Fibroblast of gingiva (primary cell): ENCODE measurements at regions not wholly inside any gene's neighbourhood (a gene's known extent, or its start where the extent isn't known, plus 50 kb on each side); places are given as distances from the start of the nearest gene placed in this dataset.

Experiments
- DNase-seq: peaks from one replicate; pipeline ENCODE4 v3.0.0-alpha.2; 2011; ENCODE audit warnings: low read depth

- no peak for DNase-seq
Measured at GRCh38 chr14:48874711-48875110, 711.5 kb downstream of the RPS29 start.

- DNase-seq = no peak
Measured at GRCh38 chr14:48857366-48857765, 728.8 kb downstream of the RPS29 start.

DNA sequence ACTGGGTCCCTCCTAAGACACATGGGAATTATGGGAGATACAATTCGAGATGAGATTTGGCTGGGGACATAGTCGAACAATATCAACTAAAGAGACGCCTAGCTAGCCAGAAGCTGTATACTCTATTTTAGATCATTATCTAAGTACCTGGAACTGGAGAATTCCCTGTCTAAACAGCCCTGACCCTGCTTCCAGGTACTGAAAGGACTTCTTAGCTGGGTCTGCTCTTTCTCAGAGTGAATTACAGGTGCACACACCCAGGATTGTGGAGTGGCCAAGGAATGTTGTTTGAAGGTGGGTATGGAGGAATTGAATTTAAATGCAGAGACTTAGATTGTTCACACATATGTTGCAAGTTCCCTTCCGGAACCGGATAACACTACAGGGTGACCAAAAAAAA is 733.0 kb downstream of the RPS29 start:
- DNase-seq = no peak

DNA sequence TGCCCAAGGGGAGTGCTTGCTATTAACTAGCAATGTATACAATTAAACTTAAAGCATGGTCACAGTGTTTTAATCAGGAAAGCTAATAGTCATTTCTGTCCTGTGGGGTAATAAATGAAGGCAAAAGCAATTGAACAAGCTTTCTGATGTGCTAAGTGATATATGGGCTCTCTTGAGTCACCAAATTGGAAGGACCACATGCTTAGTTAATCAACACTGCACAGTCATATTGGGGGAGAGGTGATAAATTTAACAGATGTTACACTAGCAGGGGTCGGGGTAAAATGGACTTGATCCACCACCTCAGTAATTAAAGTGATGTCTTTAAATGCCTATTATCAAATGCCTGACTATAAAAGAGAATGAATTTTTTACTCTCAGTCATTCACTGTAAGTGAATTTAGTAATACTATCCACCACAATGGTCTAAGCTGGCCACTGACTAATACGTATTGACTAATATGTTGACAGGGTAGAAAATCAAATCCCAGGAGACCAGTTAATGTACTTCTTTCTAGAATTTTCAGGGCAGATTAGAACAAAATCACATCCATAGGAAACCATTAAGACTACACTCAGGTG is 736.3 kb downstream of the RPS29 start:
- DNase-seq = no peak

DNA sequence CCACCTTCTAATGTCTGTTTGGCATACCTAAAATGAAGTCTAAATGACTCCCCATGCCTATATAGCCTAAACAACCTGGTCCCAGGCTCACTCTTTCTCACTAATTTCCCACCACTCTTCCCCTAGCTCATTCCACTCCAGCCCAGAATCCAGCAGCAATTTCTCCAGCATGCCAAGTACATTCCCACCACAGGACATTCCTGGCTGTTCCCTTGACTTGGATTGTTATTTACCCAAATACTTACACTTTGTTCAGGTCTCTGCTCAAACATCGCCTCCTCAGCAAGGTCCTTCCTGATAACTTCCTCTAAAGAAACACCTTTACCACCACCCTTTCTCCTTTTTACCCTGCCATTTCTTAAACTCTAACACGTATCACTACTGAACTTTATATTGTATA is 743.4 kb downstream of the RPS29 start:
- no peak for DNase-seq

GRCh38 chr14:48826058-48826457 is 760.1 kb downstream of the RPS29 start:
- no peak for DNase-seq

DNA sequence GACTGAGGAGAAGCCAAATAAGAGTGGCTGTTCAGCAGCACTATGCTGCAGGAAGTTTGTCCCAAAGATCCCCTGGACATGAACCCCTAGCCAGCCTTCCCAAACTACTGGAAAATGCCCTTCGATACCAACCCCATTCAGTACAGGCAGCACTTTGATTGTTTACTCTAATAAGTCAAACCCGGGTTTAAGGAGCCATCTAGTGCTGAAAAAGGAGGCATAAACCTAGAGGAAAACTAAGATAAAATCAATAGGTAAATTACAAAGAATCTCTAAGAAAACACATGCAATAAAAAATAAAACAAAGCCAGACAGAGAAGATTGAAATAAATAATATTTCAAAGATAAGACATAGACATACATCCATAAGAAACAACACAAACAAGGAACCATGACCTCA is 771.6 kb downstream of the RPS29 start:
- no peak for DNase-seq

DNA sequence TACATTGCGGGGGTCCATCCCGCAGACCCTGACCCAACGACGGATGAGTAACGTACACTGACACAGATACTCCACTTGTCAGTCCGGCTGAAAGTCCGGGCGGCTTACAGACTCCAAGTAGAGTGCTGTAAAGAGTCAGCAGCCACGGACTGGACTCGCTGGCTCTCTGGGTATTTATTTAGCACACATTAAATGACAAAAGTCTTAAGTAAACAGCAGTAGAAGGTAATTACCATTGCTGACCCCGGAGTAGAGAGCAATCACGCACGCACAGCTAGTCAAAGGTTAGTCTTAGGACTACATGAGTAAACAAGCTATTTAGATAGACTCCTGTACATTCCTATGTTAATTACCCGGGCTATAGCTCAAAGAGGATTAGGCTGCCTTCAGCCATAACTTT is 780.9 kb downstream of the RPS29 start:
- no peak for DNase-seq

GRCh38 chr14:48792376-48793024 is 793.7 kb downstream of the RPS29 start:
- DNase-seq = no peak

GRCh38 chr14:48788771-48789170 is 797.4 kb downstream of the RPS29 start:
- DNase-seq = no peak

DNA sequence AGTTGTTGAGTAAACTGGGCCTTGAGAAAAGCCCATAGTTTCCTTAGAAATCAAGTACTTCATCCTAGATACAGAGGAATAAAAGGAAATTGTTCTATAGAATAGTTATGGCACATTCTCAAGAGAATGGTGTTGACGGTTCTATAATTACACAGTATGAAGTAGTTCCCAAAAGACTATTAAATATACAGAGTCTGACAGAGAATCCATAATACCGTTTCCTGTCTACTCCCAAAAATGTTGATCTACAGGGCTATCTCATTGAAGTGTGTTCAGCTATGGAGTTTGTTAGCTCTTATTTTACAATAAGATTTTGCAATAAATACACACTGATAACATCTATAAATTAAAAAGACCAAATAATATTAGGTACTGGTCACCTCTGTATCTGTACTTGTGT is 799.7 kb downstream of the RPS29 start:
- no peak for DNase-seq

- no peak for DNase-seq
Measured at GRCh38 chr14:48771717-48772116, 814.5 kb downstream of the RPS29 start.

DNA sequence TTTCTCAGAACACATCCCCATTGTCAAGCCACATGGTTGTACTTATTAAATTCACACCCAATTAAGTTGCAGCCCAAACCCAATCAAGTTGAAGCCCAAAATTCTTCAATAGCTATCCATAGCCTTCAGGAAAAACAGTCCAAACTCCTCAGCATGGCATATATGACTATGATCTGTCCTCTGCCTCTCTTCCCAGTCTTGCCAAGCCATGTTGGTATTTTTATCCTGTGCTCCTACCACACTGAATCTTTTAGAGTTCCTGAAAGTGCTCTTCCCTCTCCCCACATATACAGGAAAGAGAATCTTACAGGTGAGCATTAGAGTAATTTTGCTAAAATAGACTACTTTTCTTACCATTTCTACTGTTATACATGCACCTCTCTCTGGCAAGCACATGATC is 834.9 kb downstream of the RPS29 start:
- DNase-seq = no peak

DNA sequence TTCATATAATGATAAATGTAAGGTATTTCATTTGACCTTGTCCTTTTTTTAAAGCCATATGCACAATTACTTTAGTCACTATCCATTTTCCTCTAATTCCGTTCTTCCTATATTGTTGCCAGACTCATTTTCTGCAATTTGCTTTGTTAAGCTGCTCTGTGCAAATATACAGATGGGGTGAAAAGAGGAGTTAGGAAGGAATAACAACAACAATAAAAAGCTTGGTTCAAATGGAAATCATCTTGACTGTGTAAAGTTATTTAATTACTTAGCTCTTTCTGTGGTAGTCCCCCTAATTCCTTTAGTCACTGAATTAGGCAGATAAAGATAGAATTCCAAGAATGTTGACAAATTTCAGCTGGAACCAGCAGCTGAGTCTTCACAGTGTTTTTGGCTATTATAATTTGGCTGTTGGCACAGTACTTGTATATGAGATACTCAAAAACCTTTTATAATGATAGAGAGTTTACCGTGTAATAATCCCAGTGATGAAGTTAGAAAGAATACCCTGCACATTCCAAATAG is 838.0 kb downstream of the RPS29 start:
- no peak for DNase-seq

- DNase-seq = no peak
Measured at GRCh38 chr14:48747561-48748089, 838.6 kb downstream of the RPS29 start.

GRCh38 chr14:48744202-48744601 is 842.0 kb downstream of the RPS29 start:
- DNase-seq = no peak

- no peak for DNase-seq
Measured at GRCh38 chr14:48738186-48738925, 847.8 kb downstream of the RPS29 start.

GRCh38 chr14:48735607-48736006 is 850.6 kb downstream of the RPS29 start:
- DNase-seq = no peak

- DNase-seq = no peak
Measured at GRCh38 chr14:48731260-48731659, 854.9 kb downstream of the RPS29 start.

DNA sequence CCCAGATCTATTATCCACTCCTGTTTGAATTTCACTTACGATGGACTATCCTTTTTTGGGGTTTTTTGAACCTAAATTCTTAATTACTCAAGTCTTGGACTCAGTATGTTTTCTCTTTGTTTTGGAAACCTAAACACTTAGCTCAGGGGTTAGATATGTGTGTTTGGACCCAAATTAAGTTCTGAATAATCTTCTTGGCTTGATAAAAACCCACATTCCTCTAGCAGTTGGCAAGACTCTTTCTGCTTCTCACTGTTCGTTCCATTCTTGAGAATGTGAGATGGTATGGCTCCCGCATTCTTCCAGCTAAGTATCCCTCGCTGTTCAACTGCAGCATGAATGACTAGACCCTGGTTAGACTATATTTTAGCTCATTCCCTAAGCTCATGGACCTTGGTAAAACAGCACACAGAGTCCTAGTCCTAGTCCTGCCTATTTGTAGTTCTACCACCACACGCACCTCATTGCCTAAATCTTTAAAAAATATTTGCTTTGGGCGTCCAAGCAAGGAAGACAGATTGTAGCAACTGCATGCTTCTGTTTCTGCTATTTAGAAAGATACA is 860.0 kb downstream of the RPS29 start:
- DNase-seq = no peak

- DNase-seq = peak; percentile 14
Measured at GRCh38 chr14:48725051-48725734, 861.0 kb downstream of the RPS29 start.

GRCh38 chr14:48723841-48724495 is 862.2 kb downstream of the RPS29 start:
- DNase-seq = no peak
